HCT116 (cell line): ENCODE measurements at regions not wholly inside any gene's neighbourhood (a gene's known extent, or its start where the extent isn't known, plus 50 kb on each side); places are given as distances from the start of the nearest gene placed in this dataset.

Experiments used
- ATAC-seq: fragments of 200-7000 bp; cut with Tn5 transposase; 2 replicates; pipeline ENCODE4 v1.9.1; 2020; ENCODE audit warnings: mild to moderate bottlenecking, moderate library complexity
- BruUV-seq: library from RNA; stranded (reverse); fragments of 400-500 nt; replicated peaks from 2 replicates; lab custom pipeline; 2021; lab: Mats Ljungman, UMichigan
- CTCF ChIA-PET: fragments of 300-600 bp; sonication (Branson Sonifier 250); formaldehyde crosslinking; loops from one replicate; lab custom pipeline; 2021; ENCODE audit warnings: antibody characterized with exemption; lab: Charles Lee
- POLR2A ChIA-PET: fragments of 300-600, 350-600 bp; sonication (Branson Sonifier 250); formaldehyde crosslinking; loops from one replicate; lab custom pipeline; 2021; ENCODE audit warnings: antibody characterized with exemption; lab: Charles Lee
- RAD21 ChIA-PET, 2 experiments: fragments of 300-600 bp; sonication (Branson Sonifier 250); formaldehyde crosslinking; loops; one replicate each; lab custom pipeline; 2023; ENCODE audit warnings: low total read pairs in 2 of 2; ENCODE audit not compliant: uncharacterized antibody in 2 of 2, unreplicated experiment in 2 of 2, low non-redundant PET in 1 of 2; lab: Charles Lee
- DNase-seq: peaks from one replicate; pipeline ENCODE4 v3.0.0-alpha.2; 2010; ENCODE audit warnings: low read depth, low spot score
- H2AFZ ChIP-seq: fragments of 200-600 bp; shearing (Covaris generic), sonication (generic); 2 replicates; pipeline ENCODE4 v1.6.1; 2017; ENCODE audit warnings: low read depth, mixed run types, mixed read lengths, antibody characterized with exemption, low read length; ENCODE audit not compliant: poor library complexity, severe bottlenecking
- H3K27ac ChIP-seq: 2 replicates; pipeline ENCODE4 v1.5.1; 2012; ENCODE audit warnings: low read depth, low read length
- H3K27me3 ChIP-seq: fragments of 200-600 bp; sonication (generic); 2 replicates; pipeline ENCODE4 v1.6.1; 2016; ENCODE audit warnings: mixed run types, low read length, mixed read lengths; ENCODE audit not compliant: insufficient read depth
- H3K36me3 ChIP-seq, 2 experiments: fragments of 200-500 bp in 1 of 2; fragments of 200-600 bp in 1 of 2; sonication (Bioruptor generic) in 1 of 2; sonication (generic) in 1 of 2; 2 replicates each; pipeline versions ENCODE4 v1.5.1 to v1.6.1; 2014 to 2016; ENCODE audit warnings: low read length in 2 of 2, inconsistent platforms in 1 of 2, mixed read lengths in 1 of 2, mixed run types in 1 of 2; ENCODE audit not compliant: insufficient read depth in 2 of 2, control insufficient read depth in 1 of 2
- H3K4me1 ChIP-seq, 2 experiments: fragments of 200-600 bp in 1 of 2; sonication (generic) in 1 of 2; 2 replicates each; pipeline versions ENCODE4 v1.5.1 to v1.6.1; 2012 to 2017; ENCODE audit warnings: low read length in 2 of 2, inconsistent platforms in 1 of 2, mild to moderate bottlenecking in 1 of 2, mixed read lengths in 1 of 2, mixed run types in 1 of 2, moderate library complexity in 1 of 2; ENCODE audit not compliant: insufficient read depth in 2 of 2, control insufficient read depth in 1 of 2
- H3K4me2 ChIP-seq: fragments of 200-600 bp; sonication (generic); 2 replicates; pipeline ENCODE4 v1.6.1; 2017; ENCODE audit warnings: mixed run types, low read length, mixed read lengths
- H3K4me3 ChIP-seq, 2 experiments: fragments of 200-600 bp in 1 of 2; sonication (generic) in 1 of 2; replicated peaks in 1 of 2; 2 replicates each; pipeline ENCODE4 v1.5.1; 2011 to 2016; ENCODE audit warnings: low read length in 2 of 2, control low read depth in 1 of 2, low read depth in 1 of 2, mild to moderate bottlenecking in 1 of 2, mixed read lengths in 1 of 2, mixed run types in 1 of 2
- H3K79me2 ChIP-seq: fragments of 200-600 bp; sonication (generic); 2 replicates; pipeline ENCODE4 v1.6.1; 2017; ENCODE audit warnings: mild to moderate bottlenecking, mixed run types, low read length, moderate library complexity, mixed read lengths; ENCODE audit not compliant: insufficient read depth
- H3K9ac ChIP-seq: fragments of 200-600 bp; sonication (generic); 2 replicates; pipeline ENCODE4 v1.6.1; 2016; ENCODE audit warnings: low read length, mixed read lengths
- H3K9me2 ChIP-seq: fragments of 200-600 bp; sonication (generic), shearing (Covaris generic); 2 replicates; pipeline ENCODE4 v1.6.1; 2017; ENCODE audit warnings: mixed run types, mild to moderate bottlenecking, moderate library complexity; ENCODE audit not compliant: insufficient read depth
- H3K9me3 ChIP-seq, 2 experiments: fragments of 200-500 bp in 1 of 2; fragments of 200-600 bp in 1 of 2; sonication (Bioruptor generic) in 1 of 2; sonication (generic) in 1 of 2; 2 replicates each; pipeline ENCODE4 v1.6.1; 2014 to 2017; ENCODE audit warnings: low read length in 2 of 2, mixed read lengths in 2 of 2, inconsistent platforms in 1 of 2, low read depth in 1 of 2, mild to moderate bottlenecking in 1 of 2, mixed run types in 1 of 2, moderate library complexity in 1 of 2; ENCODE audit not compliant: control insufficient read depth in 1 of 2, insufficient read depth in 1 of 2
- H4K20me1 ChIP-seq: fragments of 200-600 bp; sonication (generic), shearing (Covaris generic); 2 replicates; pipeline ENCODE4 v1.6.1; 2017; ENCODE audit warnings: mixed run types, mild to moderate bottlenecking, moderate library complexity; ENCODE audit not compliant: insufficient read depth
- ATF3 ChIP-seq: IDR thresholded peaks from 2 replicates; pipeline ENCODE4 v1.6.1; 2012
- CBX3 ChIP-seq: IDR thresholded peaks from 2 replicates; pipeline ENCODE4 v1.6.1; 2012; ENCODE audit warnings: low read depth
- CEBPB ChIP-seq: IDR thresholded peaks from 2 replicates; pipeline ENCODE4 v1.6.1; 2012; ENCODE audit warnings: low read depth
- ELF1 ChIP-seq: IDR thresholded peaks from 2 replicates; pipeline ENCODE4 v1.6.1; 2012; ENCODE audit warnings: low read depth, borderline replicate concordance
- EZH2 ChIP-seq: fragments of 200-600 bp; sonication (generic); IDR thresholded peaks from 2 replicates; pipeline ENCODE4 v1.6.1; 2017; ENCODE audit warnings: antibody characterized with exemption, mixed run types
- EZH2phosphoT487 ChIP-seq: fragments of 200-600 bp; IDR thresholded peaks from 2 replicates; pipeline ENCODE4 v1.6.1; 2018; ENCODE audit warnings: antibody characterized with exemption, borderline replicate concordance
- FOSL1 ChIP-seq: IDR thresholded peaks from 2 replicates; pipeline ENCODE4 v1.6.1; 2012; ENCODE audit warnings: low read depth
- JUND ChIP-seq: IDR thresholded peaks from 2 replicates; pipeline ENCODE4 v1.6.1; 2012
- POLR2A ChIP-seq: IDR thresholded peaks from 2 replicates; pipeline ENCODE4 v1.7.0; 2011; ENCODE audit warnings: borderline replicate concordance; ENCODE audit not compliant: insufficient read depth, insufficient read length; ENCODE audit errors: extremely low read depth
- POLR2AphosphoS5 ChIP-seq: IDR thresholded peaks from 2 replicates; pipeline ENCODE4 v1.6.1; 2011; ENCODE audit warnings: mild to moderate bottlenecking, low read depth, low read length, moderate library complexity
- RAD21 ChIP-seq: IDR thresholded peaks from 2 replicates; pipeline ENCODE4 v1.6.1; 2012; ENCODE audit warnings: low read depth, mild to moderate bottlenecking
- SIN3A ChIP-seq: IDR thresholded peaks from 2 replicates; pipeline ENCODE4 v1.6.1; 2012; ENCODE audit warnings: low read depth
- SP1 ChIP-seq: IDR thresholded peaks from 2 replicates; pipeline ENCODE4 v1.6.1; 2012; ENCODE audit warnings: low read depth
- SRF ChIP-seq: IDR thresholded peaks from 2 replicates; pipeline ENCODE4 v1.6.1; 2012; ENCODE audit warnings: low read depth
- TCF7L2 ChIP-seq: IDR thresholded peaks from 2 replicates; pipeline ENCODE4 v1.7.0; 2011; ENCODE audit warnings: borderline replicate concordance, inconsistent platforms; ENCODE audit not compliant: insufficient read depth, insufficient read length; ENCODE audit errors: extremely low read depth
- YY1 ChIP-seq: IDR thresholded peaks from 2 replicates; pipeline ENCODE4 v1.6.1; 2011; ENCODE audit warnings: low read length, low read depth, moderate library complexity, mild to moderate bottlenecking; ENCODE audit not compliant: insufficient replicate concordance; ENCODE audit errors: extremely low read depth
- ZBTB33 ChIP-seq: IDR thresholded peaks from 2 replicates; pipeline ENCODE4 v1.6.1; 2011; ENCODE audit warnings: mild to moderate bottlenecking, low read length, moderate library complexity; ENCODE audit not compliant: insufficient replicate concordance; ENCODE audit errors: extremely low read depth
- intact Hi-C: fragments of 100-400 bp; cut with micrococcal nuclease; formaldehyde crosslinking; loops from 2 replicates; pipeline ENCODE4 v1.10.0; 2022

GRCh38 chr18:29009250-29009803 lies 832.4 kb upstream of the CDH2 start:
- POLR2A ChIA-PET, result no interaction called here
- Histone ChIP-seq H3K9ac (no peak overlapping the region), H3K27me3 (no peaks in the 10 kb centered on the region), H3K79me2 (no peaks in the 10 kb centered on the region), H3K4me2 (no peak overlapping the region), H3K9me3 (no peaks in the 10 kb centered on the region), H3K9me2 (no peaks in the 10 kb centered on the region), H3K36me3 (no peaks in the 10 kb centered on the region), H3K27ac (no peak overlapping the region), H3K4me1 (no peaks in the 10 kb centered on the region), H3K4me3 (no peak overlapping the region), H2AFZ (no peak overlapping the region), H4K20me1 (no peaks in the 10 kb centered on the region)
- RAD21 ChIA-PET, result no interaction called here
- DNase-seq (no peak), ATAC-seq (no peak)
- CTCF ChIA-PET, result no interaction called here
- no peak for TF ChIP-seq SP1
- BruUV-seq, result no TSS peak
- intact Hi-C loops, result no loop called here

- H3K4me1 ChIP-seq, result no peaks in the 10 kb centered on the region
- CTCF ChIA-PET, result no interaction called here
- H4K20me1 ChIP-seq, result no peaks in the 10 kb centered on the region
- POLR2A ChIA-PET, result no interaction called here
- H2AFZ ChIP-seq, result no peak overlapping the region
- no TSS peak for BruUV-seq
- no peak overlapping the region for H3K9ac ChIP-seq
- no peaks in the 10 kb centered on the region for H3K27me3 ChIP-seq
- H3K9me2 ChIP-seq, result no peaks in the 10 kb centered on the region
- RAD21 ChIA-PET, result no interaction called here
- no peak for DNase-seq
- no peak overlapping the region for H3K4me2 ChIP-seq
- H3K79me2 ChIP-seq, result no peaks in the 10 kb centered on the region
- H3K27ac ChIP-seq, result no peak overlapping the region
- ATAC-seq, result no peak
- intact Hi-C loops, result no loop called here
- no peaks in the 10 kb centered on the region for H3K9me3 ChIP-seq
- no peaks in the 10 kb centered on the region for H3K36me3 ChIP-seq
- H3K4me3 ChIP-seq, result no peak overlapping the region
- no peak for TF ChIP-seq ZBTB33
- TF ChIP-seq CBX3, result no peak
- no peak for TF ChIP-seq SRF
- no peak for TF ChIP-seq JUND
- TF ChIP-seq SIN3A, result no peak
- TF ChIP-seq POLR2AphosphoS5, result no peak
- TF ChIP-seq CEBPB, result no peak
- no peak for TF ChIP-seq ELF1
- TF ChIP-seq YY1, result no peak
- no peak for TF ChIP-seq ATF3
- TF ChIP-seq EZH2, result no peak
- no peak for TF ChIP-seq EZH2phosphoT487
- no peak for TF ChIP-seq POLR2A
- TF ChIP-seq RAD21, result no peak
- no peak for TF ChIP-seq FOSL1
- no peak for TF ChIP-seq TCF7L2
These were observed 831.9 kb upstream of the CDH2 start for GRCh38 chr18:29008809-29009208.
